ENCODE measurements at regions not wholly inside any gene's neighbourhood (a gene's known extent, or its start where the extent isn't known, plus 50 kb on each side); places are given as distances from the start of the nearest gene placed in this dataset.
A peak's percentile ranks its signal among the peaks of the same experiment; 100 is the strongest.

- H3K4me3 Mint-ChIP-seq = no peak overlapping the region
- DNase-seq = no peak
- intact Hi-C loops (cut with micrococcal nuclease) = no loop called here
- Histone ChIP-seq H3K4me3 (ENCODE audit: low read length in 2 of 2) (no peak overlapping the region), H3K4me1 (ENCODE audit: insufficient read depth, low read length) (no peaks in the 10 kb centered on the region), H3K9me3 (ENCODE audit: control insufficient read depth in 1 of 2, low read length in 2 of 2) (no peaks in the 10 kb centered on the region), H3K27ac (ENCODE audit: low read depth, low read length) (no peak overlapping the region), H3K27me3 (ENCODE audit: insufficient read depth, low read length) (no peaks in the 10 kb centered on the region), H3K36me3 (ENCODE audit: insufficient read depth, low read length) (no peaks in the 10 kb centered on the region)
- H3K27ac Mint-ChIP-seq = no peak overlapping the region
- H3K9me3 Mint-ChIP-seq = no peaks in the 10 kb centered on the region
- ChIA-PET CTCF (ENCODE audit: partially characterized antibody) (no interaction called here), POLR2A (ENCODE audit: partially characterized antibody) (no interaction called here)
- H3K4me1 Mint-ChIP-seq = no peaks in the 10 kb centered on the region
- no peaks in the 10 kb centered on the region for H3K36me3 Mint-ChIP-seq
- H3K27me3 Mint-ChIP-seq = peaks cover 6 to 7% of the 10 kb centered on the region in 2 donors
Measured at GRCh38 chr9:84153885-84154284, 173.3 kb downstream of the RMI1 start.

- Histone ChIP-seq H3K27me3 (ENCODE audit: insufficient read depth, low read length) (no peaks in the 10 kb centered on the region), H3K9me3 (ENCODE audit: control insufficient read depth in 1 of 2, low read length in 2 of 2) (no peaks in the 10 kb centered on the region), H3K4me3 (ENCODE audit: low read length in 2 of 2) (no peak overlapping the region), H3K27ac (ENCODE audit: low read depth, low read length) (no peak overlapping the region), H3K4me1 (ENCODE audit: insufficient read depth, low read length) (no peaks in the 10 kb centered on the region), H3K36me3 (ENCODE audit: insufficient read depth, low read length) (no peaks in the 10 kb centered on the region)
- Mint-ChIP-seq H3K36me3 (no peaks in the 10 kb centered on the region), H3K4me3 (no peak overlapping the region), H3K27ac (no peak overlapping the region), H3K9me3 (no peaks in the 10 kb centered on the region), H3K4me1 (no peaks in the 10 kb centered on the region), H3K27me3 (peaks cover 6 to 12% of the 10 kb centered on the region in 2 donors)
- CTCF ChIA-PET (ENCODE audit: partially characterized antibody) = no interaction called here
- DNase-seq = no peak
- intact Hi-C loops (cut with micrococcal nuclease) = no loop called here
- POLR2A ChIA-PET (ENCODE audit: partially characterized antibody) = no interaction called here
Measured at GRCh38 chr9:84154320-84154719, 173.7 kb downstream of the RMI1 start.

GRCh38 chr9:84163052-84163650, 177.4 kb downstream of the SLC28A3 start:
- intact Hi-C loops (cut with micrococcal nuclease) = no loop called here
- Histone ChIP-seq H3K9me3 (ENCODE audit: control insufficient read depth in 1 of 2, low read length in 2 of 2) (no peaks in the 10 kb centered on the region), H3K27me3 (ENCODE audit: insufficient read depth, low read length) (no peaks in the 10 kb centered on the region), H3K36me3 (ENCODE audit: insufficient read depth, low read length) (no peaks in the 10 kb centered on the region), H3K4me3 (ENCODE audit: low read length in 2 of 2) (no peak overlapping the region), H3K4me1 (ENCODE audit: insufficient read depth, low read length) (no peaks in the 10 kb centered on the region), H3K27ac (ENCODE audit: low read depth, low read length) (no peak overlapping the region)
- H3K27me3 Mint-ChIP-seq = peaks cover 15 to 20% of the 10 kb centered on the region in 2 donors
- H3K9me3 Mint-ChIP-seq = no peaks in the 10 kb centered on the region
- H3K36me3 Mint-ChIP-seq = no peaks in the 10 kb centered on the region
- no peak overlapping the region for H3K4me3 Mint-ChIP-seq
- ChIA-PET CTCF (ENCODE audit: partially characterized antibody) (interaction anchor here (5.7 kb wide), 1 partner anchor 9 kb away, joined by 49 read pairs; no protein-coding TSS in a partner anchor), POLR2A (ENCODE audit: partially characterized antibody) (no interaction called here)
- no peak overlapping the region for H3K27ac Mint-ChIP-seq
- no peaks in the 10 kb centered on the region for H3K4me1 Mint-ChIP-seq
- no peak for DNase-seq

GRCh38 chr9:84166891-84167290, 173.7 kb downstream of the SLC28A3 start:
- Mint-ChIP-seq H3K36me3 (no peaks in the 10 kb centered on the region), H3K4me1 (no peaks in the 10 kb centered on the region), H3K27me3 (peaks cover 3 to 7% of the 10 kb centered on the region in 2 donors), H3K27ac (peak overlapping the region in 1 of 7 donors; percentile 82), H3K9me3 (no peaks in the 10 kb centered on the region), H3K4me3 (no peak overlapping the region)
- H3K4me1 ChIP-seq (ENCODE audit: insufficient read depth, low read length) = no peaks in the 10 kb centered on the region
- intact Hi-C loops (cut with micrococcal nuclease) = no loop called here
- H3K27me3 ChIP-seq (ENCODE audit: insufficient read depth, low read length) = no peaks in the 10 kb centered on the region
- no peak overlapping the region for H3K27ac ChIP-seq (ENCODE audit: low read depth, low read length)
- no peak for DNase-seq
- H3K9me3 ChIP-seq (ENCODE audit: control insufficient read depth in 1 of 2, low read length in 2 of 2) = no peaks in the 10 kb centered on the region
- no peak overlapping the region for H3K4me3 ChIP-seq (ENCODE audit: low read length in 2 of 2)
- CTCF ChIA-PET (ENCODE audit: partially characterized antibody) = interaction anchor here (0.9 kb wide), 1 partner anchor 15 kb away, joined by 3 read pairs; no protein-coding TSS in a partner anchor
- H3K36me3 ChIP-seq (ENCODE audit: insufficient read depth, low read length) = no peaks in the 10 kb centered on the region
- POLR2A ChIA-PET (ENCODE audit: partially characterized antibody) = no interaction called here

GRCh38 chr9:84169240-84169639, 171.3 kb downstream of the SLC28A3 start:
- Mint-ChIP-seq H3K27ac (no peak overlapping the region), H3K4me3 (no peak overlapping the region), H3K4me1 (no peaks in the 10 kb centered on the region), H3K27me3 (peaks cover 3 to 7% of the 10 kb centered on the region in 2 donors), H3K9me3 (no peaks in the 10 kb centered on the region), H3K36me3 (no peaks in the 10 kb centered on the region)
- ChIA-PET POLR2A (ENCODE audit: partially characterized antibody) (no interaction called here), CTCF (ENCODE audit: partially characterized antibody) (interaction anchor here (1.3 to 1.7 kb wide), 3 partner anchors 8 to 230 kb away, joined by 3 to 5 read pairs (median 4); no protein-coding TSS in a partner anchor)
- Histone ChIP-seq H3K4me3 (ENCODE audit: low read length in 2 of 2) (no peak overlapping the region), H3K9me3 (ENCODE audit: control insufficient read depth in 1 of 2, low read length in 2 of 2) (no peaks in the 10 kb centered on the region), H3K27me3 (ENCODE audit: insufficient read depth, low read length) (no peaks in the 10 kb centered on the region), H3K36me3 (ENCODE audit: insufficient read depth, low read length) (no peaks in the 10 kb centered on the region), H3K27ac (ENCODE audit: low read depth, low read length) (no peak overlapping the region), H3K4me1 (ENCODE audit: insufficient read depth, low read length) (no peaks in the 10 kb centered on the region)
- intact Hi-C loops (cut with micrococcal nuclease) = no loop called here
- DNase-seq = no peak

- Histone ChIP-seq H3K4me3 (ENCODE audit: low read length in 2 of 2) (no peak overlapping the region), H3K9me3 (ENCODE audit: control insufficient read depth in 1 of 2, low read length in 2 of 2) (no peaks in the 10 kb centered on the region), H3K36me3 (ENCODE audit: insufficient read depth, low read length) (no peaks in the 10 kb centered on the region), H3K4me1 (ENCODE audit: insufficient read depth, low read length) (no peaks in the 10 kb centered on the region), H3K27me3 (ENCODE audit: insufficient read depth, low read length) (no peaks in the 10 kb centered on the region), H3K27ac (ENCODE audit: low read depth, low read length) (no peak overlapping the region)
- Mint-ChIP-seq H3K4me1 (no peaks in the 10 kb centered on the region), H3K9me3 (no peaks in the 10 kb centered on the region), H3K27ac (no peak overlapping the region), H3K27me3 (peaks cover 3% of the 10 kb centered on the region in 2 donors), H3K4me3 (no peak overlapping the region), H3K36me3 (no peaks in the 10 kb centered on the region)
- intact Hi-C loops (cut with micrococcal nuclease) = loop anchor here (5.0 kb wide), 1 partner anchor 248 kb away; the partner anchor contains the start of gene KIF27
- CTCF ChIA-PET (ENCODE audit: partially characterized antibody) = interaction anchor here (1.7 to 4.5 kb wide), 2 partner anchors 231 to 234 kb away, joined by 4 to 41 read pairs; no protein-coding TSS in a partner anchor
- POLR2A ChIA-PET (ENCODE audit: partially characterized antibody) = no interaction called here
- DNase-seq = no peak
Measured at GRCh38 chr9:84170521-84171141, 169.9 kb downstream of the SLC28A3 start.

GRCh38 chr9:84173961-84174360, 166.6 kb downstream of the SLC28A3 start:
- no peak for DNase-seq
- H3K4me1 Mint-ChIP-seq = no peaks in the 10 kb centered on the region
- Histone ChIP-seq H3K9me3 (ENCODE audit: control insufficient read depth in 1 of 2, low read length in 2 of 2) (no peaks in the 10 kb centered on the region), H3K4me3 (ENCODE audit: low read length in 2 of 2) (no peak overlapping the region), H3K27me3 (ENCODE audit: insufficient read depth, low read length) (no peaks in the 10 kb centered on the region), H3K4me1 (ENCODE audit: insufficient read depth, low read length) (no peaks in the 10 kb centered on the region), H3K27ac (ENCODE audit: low read depth, low read length) (no peak overlapping the region), H3K36me3 (ENCODE audit: insufficient read depth, low read length) (no peaks in the 10 kb centered on the region)
- ChIA-PET POLR2A (ENCODE audit: partially characterized antibody) (interaction anchor here (0.9 kb wide), 1 partner anchor 193 kb away, joined by 3 read pairs; the partner anchor contains the start of gene RMI1), CTCF (ENCODE audit: partially characterized antibody) (interaction anchor here (1.1 to 4.5 kb wide), 21 partner anchors 8 to 254 kb away, joined by 3 to 49 read pairs (median 6); partner anchors contain the start of genes HNRNPK and KIF27)
- no peaks in the 10 kb centered on the region for H3K36me3 Mint-ChIP-seq
- intact Hi-C loops (cut with micrococcal nuclease) = loop anchor here (1.0 to 5.0 kb wide), 4 partner anchors 141 to 252 kb away; partner anchors contain the start of gene KIF27
- no peak overlapping the region for H3K4me3 Mint-ChIP-seq
- peaks cover 2 to 3% of the 10 kb centered on the region in 2 donors for H3K27me3 Mint-ChIP-seq
- no peak overlapping the region for H3K27ac Mint-ChIP-seq
- no peaks in the 10 kb centered on the region for H3K9me3 Mint-ChIP-seq
